Astrocyte of the spinal cord (primary cell): ENCODE measurements at regions not wholly inside any gene's neighbourhood (a gene's known extent, or its start where the extent isn't known, plus 50 kb on each side); places are given as distances from the start of the nearest gene placed in this dataset.

Source experiments
- DNase-seq: peaks from one replicate; pipeline ENCODE4 v3.0.0; 2011; ENCODE audit warnings: low read depth, low spot score
- H3K4me3 ChIP-seq: 2 replicates; pipeline ENCODE4 v1.5.1; 2011; ENCODE audit warnings: low read depth, mild to moderate bottlenecking, low read length, moderate library complexity
- CTCF ChIP-seq: IDR thresholded peaks from 2 replicates; pipeline ENCODE4 v1.5.1; 2012; ENCODE audit warnings: low read depth, mild to moderate bottlenecking, low read length, inconsistent platforms
- in situ Hi-C: cut with HindIII; loops from 2 replicates; pipeline ENCODE4 v1.10.0; 2017; ENCODE audit warnings: low sequenced_read_pairs

GRCh38 chr1:60225486-60225885 is 151.9 kb upstream of the C1orf87 start:
- no peak for TF ChIP-seq CTCF
- in situ Hi-C loops = no loop called here
- DNase-seq = no peak
- H3K4me3 ChIP-seq = no peak overlapping the region

- no peak overlapping the region for H3K4me3 ChIP-seq
- in situ Hi-C loops = no loop called here
- no peak for DNase-seq
- TF ChIP-seq CTCF = no peak
These were observed 151.0 kb upstream of the C1orf87 start for GRCh38 chr1:60224523-60224922.

- DNase-seq = no peak
- TF ChIP-seq CTCF = no peak
- no peak overlapping the region for H3K4me3 ChIP-seq
- in situ Hi-C loops = no loop called here
These were observed 149.6 kb upstream of the C1orf87 start for GRCh38 chr1:60223158-60223557.

GRCh38 chr1:60222360-60223115 is 149.0 kb upstream of the C1orf87 start:
- no peak overlapping the region for H3K4me3 ChIP-seq
- no peak for TF ChIP-seq CTCF
- DNase-seq = no peak
- in situ Hi-C loops = no loop called here

- TF ChIP-seq CTCF = no peak
These were observed 139.7 kb upstream of the C1orf87 start for GRCh38 chr1:60213253-60213652.

GRCh38 chr1:60196026-60196425 is 122.5 kb upstream of the C1orf87 start:
- in situ Hi-C loops = no loop called here
- H3K4me3 ChIP-seq = no peak overlapping the region
- no peak for DNase-seq
- TF ChIP-seq CTCF = no peak

More at GRCh38 chr1:60213253-60213652, 139.7 kb upstream of the C1orf87 start:
- no peak overlapping the region for H3K4me3 ChIP-seq
- in situ Hi-C loops = no loop called here
- no peak for DNase-seq

GRCh38 chr1:60185684-60186083 is 112.1 kb upstream of the C1orf87 start:
- in situ Hi-C loops = no loop called here
- no peak for TF ChIP-seq CTCF
- no peak overlapping the region for H3K4me3 ChIP-seq
- DNase-seq = no peak
